ENCODE measurements at regions not wholly inside any gene's neighbourhood (a gene's known extent, or its start where the extent isn't known, plus 50 kb on each side); places are given as distances from the start of the nearest gene placed in this dataset.

- TF ChIP-seq POLR2A (IDR thresholded peaks at IDR 0.05): no peak
- TF ChIP-seq, protein P1, sequence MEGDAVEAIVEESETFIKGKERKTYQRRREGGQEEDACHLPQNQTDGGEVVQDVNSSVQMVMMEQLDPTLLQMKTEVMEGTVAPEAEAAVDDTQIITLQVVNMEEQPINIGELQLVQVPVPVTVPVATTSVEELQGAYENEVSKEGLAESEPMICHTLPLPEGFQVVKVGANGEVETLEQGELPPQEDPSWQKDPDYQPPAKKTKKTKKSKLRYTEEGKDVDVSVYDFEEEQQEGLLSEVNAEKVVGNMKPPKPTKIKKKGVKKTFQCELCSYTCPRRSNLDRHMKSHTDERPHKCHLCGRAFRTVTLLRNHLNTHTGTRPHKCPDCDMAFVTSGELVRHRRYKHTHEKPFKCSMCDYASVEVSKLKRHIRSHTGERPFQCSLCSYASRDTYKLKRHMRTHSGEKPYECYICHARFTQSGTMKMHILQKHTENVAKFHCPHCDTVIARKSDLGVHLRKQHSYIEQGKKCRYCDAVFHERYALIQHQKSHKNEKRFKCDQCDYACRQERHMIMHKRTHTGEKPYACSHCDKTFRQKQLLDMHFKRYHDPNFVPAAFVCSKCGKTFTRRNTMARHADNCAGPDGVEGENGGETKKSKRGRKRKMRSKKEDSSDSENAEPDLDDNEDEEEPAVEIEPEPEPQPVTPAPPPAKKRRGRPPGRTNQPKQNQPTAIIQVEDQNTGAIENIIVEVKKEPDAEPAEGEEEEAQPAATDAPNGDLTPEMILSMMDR (IDR thresholded peaks at IDR 0.05): no peak
These were observed 102.7 kb upstream of the EFNA5 start for GRCh38 chr5:107773479-107773878.
